SK-N-MC (cell line): ENCODE measurements at regions not wholly inside any gene's neighbourhood (a gene's known extent, or its start where the extent isn't known, plus 50 kb on each side); places are given as distances from the start of the nearest gene placed in this dataset.

Experiments
- DNase-seq: peaks from one replicate; pipeline ENCODE4 v3.0.0-alpha.2; 2011; ENCODE audit warnings: low read depth, low spot score
- H3K27ac ChIP-seq: fragments of 200-600 bp; sonication (generic); 2 replicates; pipeline ENCODE4 v1.5.1; 2016; ENCODE audit warnings: mixed run types
- H3K36me3 ChIP-seq: fragments of 200-600 bp; sonication (generic); 2 replicates; pipeline ENCODE4 v1.6.1; 2017; ENCODE audit warnings: antibody characterized with exemption, low read length, mixed read lengths; ENCODE audit not compliant: insufficient read depth
- H3K4me3 ChIP-seq: fragments of 200-600 bp; sonication (generic); 2 replicates; pipeline ENCODE4 v1.5.1; 2016
- H3K9ac ChIP-seq: fragments of 200-600 bp; sonication (generic); 2 replicates; pipeline ENCODE4 v1.8.0; 2017; ENCODE audit warnings: mixed run types, mixed read lengths; ENCODE audit not compliant: insufficient read length
- H3K9me3 ChIP-seq: fragments of 200-600 bp; sonication (generic); 2 replicates; pipeline ENCODE4 v1.6.1; 2017; ENCODE audit warnings: low read depth, mild to moderate bottlenecking, antibody characterized with exemption, low read length, moderate library complexity, mixed read lengths
- EZH2 ChIP-seq: fragments of 200-600 bp; sonication (generic); IDR thresholded peaks from one replicate; pipeline ENCODE4 v1.6.1; 2017; ENCODE audit warnings: antibody characterized with exemption
- FOXP2 ChIP-seq: optimal IDR thresholded peaks from 2 replicates; pipeline ENCODE3; 2011; ENCODE audit warnings: mild to moderate bottlenecking, moderate library complexity; ENCODE audit not compliant: insufficient read depth; ENCODE audit errors: extremely low read length, control extremely low read depth
- POLR2AphosphoS5 ChIP-seq: IDR thresholded peaks from 2 replicates; pipeline ENCODE4 v1.6.1; 2012; ENCODE audit warnings: mild to moderate bottlenecking, low read depth, low read length, borderline replicate concordance

DNA sequence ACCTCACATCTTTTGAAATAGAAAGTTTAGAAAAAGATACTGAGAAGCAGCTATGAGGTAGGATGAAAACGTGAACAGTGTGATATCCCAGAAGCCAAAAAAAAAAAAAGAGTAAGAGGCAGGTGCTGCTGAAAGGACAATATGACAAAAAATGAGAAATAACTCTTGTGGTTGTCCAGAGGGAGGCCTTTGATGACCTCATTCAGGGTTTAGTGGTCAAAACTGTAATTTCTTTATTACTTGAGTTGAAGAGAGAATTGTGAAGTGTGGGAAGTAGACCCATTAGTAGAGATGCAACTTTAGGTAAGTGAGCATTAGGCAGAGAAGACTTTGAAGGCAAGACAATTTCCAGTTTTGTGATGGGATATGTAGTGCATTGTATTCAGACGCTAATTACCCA lies 1306.3 kb upstream of the ACO1 start:
- no peak overlapping the region for H3K9ac ChIP-seq
- no peak for DNase-seq
- no peak for TF ChIP-seq EZH2
- TF ChIP-seq FOXP2 = no peak
- TF ChIP-seq POLR2AphosphoS5 = no peak
- no peak overlapping the region for H3K4me3 ChIP-seq
- H3K9me3 ChIP-seq = no peaks in the 10 kb centered on the region
- H3K27ac ChIP-seq = no peak overlapping the region
- no peaks in the 10 kb centered on the region for H3K36me3 ChIP-seq

DNA sequence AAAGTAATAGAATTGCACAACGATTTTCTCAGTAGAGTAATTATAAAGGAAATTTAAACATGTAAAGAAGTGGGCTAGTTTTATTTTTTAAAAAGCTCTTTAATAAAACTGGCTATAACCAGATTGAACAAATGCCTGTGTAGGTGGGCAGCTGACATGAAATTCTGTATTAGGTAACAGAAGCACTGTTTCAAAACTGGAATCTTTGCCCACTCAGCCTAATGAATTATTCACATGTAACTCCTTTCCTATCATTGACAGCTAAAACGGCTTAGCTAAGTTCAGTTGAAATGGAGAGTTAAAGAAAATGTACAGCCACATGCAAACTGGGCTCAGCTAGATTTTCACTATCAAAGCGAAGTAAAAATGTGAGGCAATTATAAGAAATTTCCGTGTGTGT lies 1300.1 kb upstream of the ACO1 start:
- TF ChIP-seq FOXP2 (no peak), EZH2 (no peak), POLR2AphosphoS5 (no peak)
- no peak overlapping the region for H3K9ac ChIP-seq
- H3K27ac ChIP-seq = no peak overlapping the region
- H3K9me3 ChIP-seq = no peaks in the 10 kb centered on the region
- no peaks in the 10 kb centered on the region for H3K36me3 ChIP-seq
- DNase-seq = no peak
- no peak overlapping the region for H3K4me3 ChIP-seq

GRCh38 chr9:31089549-31090221 lies 1294.8 kb upstream of the ACO1 start:
- H3K9me3 ChIP-seq = no peaks in the 10 kb centered on the region
- H3K27ac ChIP-seq = no peak overlapping the region
- no peak overlapping the region for H3K9ac ChIP-seq
- DNase-seq = no peak
- TF ChIP-seq FOXP2 (no peak), EZH2 (no peak), POLR2AphosphoS5 (no peak)
- no peak overlapping the region for H3K4me3 ChIP-seq
- no peaks in the 10 kb centered on the region for H3K36me3 ChIP-seq

DNA sequence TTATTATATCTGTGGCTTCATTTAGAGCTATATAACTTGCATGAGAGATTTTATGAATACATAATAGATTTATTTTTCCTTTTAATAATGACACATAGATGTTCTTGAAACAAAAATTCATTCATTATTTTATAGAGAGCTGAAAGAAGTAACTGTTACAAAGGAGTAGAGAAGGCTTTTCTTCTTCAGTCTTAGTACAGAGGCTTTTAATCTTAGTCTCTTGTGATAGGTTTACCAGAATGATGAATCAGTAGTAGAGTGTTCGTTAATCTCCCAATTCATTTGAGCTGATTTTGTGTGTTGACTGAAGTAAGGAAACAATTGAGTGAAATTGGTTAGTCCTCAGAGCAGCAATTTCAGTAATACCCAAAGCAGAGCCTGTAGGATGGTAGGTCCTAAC lies 1284.1 kb upstream of the ACO1 start:
- H3K9me3 ChIP-seq = no peaks in the 10 kb centered on the region
- DNase-seq = no peak

GRCh38 chr9:31103836-31104235 lies 1280.6 kb upstream of the ACO1 start:
- H3K9ac ChIP-seq = no peak overlapping the region
- no peaks in the 10 kb centered on the region for H3K36me3 ChIP-seq
- H3K9me3 ChIP-seq = no peaks in the 10 kb centered on the region
- no peak overlapping the region for H3K27ac ChIP-seq
- DNase-seq = peak; percentile 26
- H3K4me3 ChIP-seq = no peak overlapping the region
- no peak for TF ChIP-seq FOXP2
- TF ChIP-seq POLR2AphosphoS5 = no peak
- TF ChIP-seq EZH2 = no peak

More for the DNA sequence above, 1284.1 kb upstream of the ACO1 start:
- H3K27ac ChIP-seq = no peak overlapping the region
- no peak overlapping the region for H3K9ac ChIP-seq
- TF ChIP-seq FOXP2 = no peak
- TF ChIP-seq POLR2AphosphoS5 = no peak
- TF ChIP-seq EZH2 = no peak
- H3K36me3 ChIP-seq = no peaks in the 10 kb centered on the region
- H3K4me3 ChIP-seq = no peak overlapping the region

GRCh38 chr9:31104249-31104648 lies 1280.2 kb upstream of the ACO1 start:
- Histone ChIP-seq H3K4me3 (no peak overlapping the region), H3K9me3 (no peaks in the 10 kb centered on the region), H3K36me3 (no peaks in the 10 kb centered on the region), H3K27ac (no peak overlapping the region), H3K9ac (no peak overlapping the region)
- TF ChIP-seq EZH2 (no peak), FOXP2 (no peak), POLR2AphosphoS5 (no peak)
- no peak for DNase-seq

DNA sequence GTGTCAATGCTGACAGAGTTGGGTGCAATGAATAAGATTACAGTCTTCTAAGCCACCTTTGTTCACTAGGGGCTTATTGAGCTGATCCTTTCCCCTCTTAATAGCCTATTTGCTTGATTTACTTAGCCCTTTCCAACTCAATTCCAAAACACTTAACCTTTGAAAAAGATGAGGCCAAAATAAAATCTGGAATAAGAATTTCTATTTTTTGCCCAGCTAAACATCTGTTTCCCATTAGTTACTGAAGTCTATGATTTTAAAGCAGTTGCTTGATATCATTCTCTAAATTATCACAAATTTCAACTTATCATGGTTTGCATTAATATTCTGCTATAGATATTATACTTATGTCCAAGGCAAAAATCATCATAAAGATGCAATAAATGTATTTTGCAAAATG lies 1272.0 kb upstream of the ACO1 start:
- TF ChIP-seq POLR2AphosphoS5 = no peak
- TF ChIP-seq EZH2 = no peak
- no peak for TF ChIP-seq FOXP2
- H3K36me3 ChIP-seq = no peaks in the 10 kb centered on the region
- H3K9me3 ChIP-seq = no peaks in the 10 kb centered on the region
- no peak for DNase-seq
- no peak overlapping the region for H3K4me3 ChIP-seq
- H3K9ac ChIP-seq = no peak overlapping the region
- no peak overlapping the region for H3K27ac ChIP-seq

- Histone ChIP-seq H3K9ac (no peak overlapping the region), H3K36me3 (no peaks in the 10 kb centered on the region), H3K27ac (no peak overlapping the region), H3K4me3 (no peak overlapping the region), H3K9me3 (no peaks in the 10 kb centered on the region)
- TF ChIP-seq EZH2 = no peak
- no peak for TF ChIP-seq POLR2AphosphoS5
- DNase-seq = no peak
Measured at GRCh38 chr9:31114346-31114745, 1270.1 kb upstream of the ACO1 start.

- no peak for DNase-seq
- Histone ChIP-seq H3K36me3 (no peaks in the 10 kb centered on the region), H3K4me3 (no peak overlapping the region)
Measured at GRCh38 chr9:31119890-31120454, 1264.5 kb upstream of the ACO1 start.

More at GRCh38 chr9:31119890-31120454, 1264.5 kb upstream of the ACO1 start:
- Histone ChIP-seq H3K9ac (no peak overlapping the region), H3K9me3 (no peaks in the 10 kb centered on the region), H3K27ac (no peak overlapping the region)
- TF ChIP-seq FOXP2 (no peak), EZH2 (no peak), POLR2AphosphoS5 (no peak)
